Fibroblast of pulmonary artery (primary cell): ENCODE measurements at regions not wholly inside any gene's neighbourhood (a gene's known extent, or its start where the extent isn't known, plus 50 kb on each side); places are given as distances from the start of the nearest gene placed in this dataset.

ENCODE experiments used
- DNase-seq: peaks from one replicate; pipeline ENCODE4 v3.0.0-alpha.2; 2010; ENCODE audit warnings: low read depth
- H3K4me3 ChIP-seq: replicated peaks from 2 replicates; pipeline ENCODE4 v1.5.1; 2011; ENCODE audit warnings: low read depth, mild to moderate bottlenecking, control low read depth, low read length, moderate library complexity
- CTCF ChIP-seq: IDR thresholded peaks from 2 replicates; pipeline ENCODE4 v1.5.1; 2011; ENCODE audit warnings: mild to moderate bottlenecking, control low read depth, low read length, inconsistent platforms; ENCODE audit errors: missing control alignments

DNA sequence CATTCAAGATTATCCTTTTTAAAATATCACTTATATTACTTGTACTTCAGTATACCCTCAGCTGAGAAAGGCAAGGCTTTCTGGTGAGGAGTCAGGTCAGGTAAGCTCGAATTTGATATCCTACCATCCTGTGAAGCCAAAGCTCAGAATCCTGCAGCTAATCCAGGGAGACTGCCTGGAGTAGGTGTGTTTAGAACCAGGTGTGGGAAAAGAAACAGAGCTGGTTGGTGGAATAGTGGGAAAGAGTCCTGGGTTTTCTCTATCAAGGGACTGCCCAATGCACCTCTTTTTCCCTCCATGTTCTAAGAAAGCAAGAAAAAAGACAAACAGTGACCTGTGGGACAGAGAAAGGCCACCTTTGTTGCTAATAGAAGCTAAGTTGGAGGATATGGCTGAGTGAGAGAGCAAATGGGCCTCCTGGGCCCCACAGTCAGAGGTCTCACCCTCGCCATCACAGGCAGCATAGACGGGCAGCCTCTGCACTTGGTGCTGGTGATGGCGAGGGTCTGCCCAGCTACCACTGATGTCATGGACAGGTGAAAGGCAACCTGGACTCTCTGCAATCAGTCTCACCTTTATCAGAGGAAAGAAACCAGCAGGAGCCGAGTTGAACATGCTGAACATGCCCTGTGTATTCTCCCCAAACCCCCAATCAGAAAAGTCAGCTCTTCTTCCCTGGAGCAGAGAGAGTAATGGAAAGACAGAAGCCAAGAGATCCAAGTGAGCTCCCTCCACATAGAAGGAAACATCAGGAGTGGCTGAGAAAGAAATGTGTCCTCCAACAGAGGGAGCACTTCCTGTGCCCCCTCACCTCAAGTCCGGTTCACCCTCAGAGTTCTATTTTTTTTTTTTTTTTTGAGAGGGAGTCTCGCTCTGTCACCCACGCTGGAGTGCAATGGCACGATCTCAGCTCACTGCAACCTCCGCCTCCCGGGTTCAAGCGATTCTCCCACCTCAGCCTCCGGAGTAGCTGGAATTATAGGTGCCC is 491.3 kb downstream of the BUD13 start:
- DNase-seq: no peak
- TF ChIP-seq CTCF: no peak
- H3K4me3 ChIP-seq: no peak overlapping the region

GRCh38 chr11:116279511-116279910 is 493.3 kb downstream of the BUD13 start:
- no peak for TF ChIP-seq CTCF

GRCh38 chr11:116278076-116278475 is 494.7 kb downstream of the BUD13 start:
- no peak overlapping the region for H3K4me3 ChIP-seq
- DNase-seq: no peak
- TF ChIP-seq CTCF: no peak

More at GRCh38 chr11:116279511-116279910, 493.3 kb downstream of the BUD13 start:
- H3K4me3 ChIP-seq: no peak overlapping the region
- no peak for DNase-seq

DNA sequence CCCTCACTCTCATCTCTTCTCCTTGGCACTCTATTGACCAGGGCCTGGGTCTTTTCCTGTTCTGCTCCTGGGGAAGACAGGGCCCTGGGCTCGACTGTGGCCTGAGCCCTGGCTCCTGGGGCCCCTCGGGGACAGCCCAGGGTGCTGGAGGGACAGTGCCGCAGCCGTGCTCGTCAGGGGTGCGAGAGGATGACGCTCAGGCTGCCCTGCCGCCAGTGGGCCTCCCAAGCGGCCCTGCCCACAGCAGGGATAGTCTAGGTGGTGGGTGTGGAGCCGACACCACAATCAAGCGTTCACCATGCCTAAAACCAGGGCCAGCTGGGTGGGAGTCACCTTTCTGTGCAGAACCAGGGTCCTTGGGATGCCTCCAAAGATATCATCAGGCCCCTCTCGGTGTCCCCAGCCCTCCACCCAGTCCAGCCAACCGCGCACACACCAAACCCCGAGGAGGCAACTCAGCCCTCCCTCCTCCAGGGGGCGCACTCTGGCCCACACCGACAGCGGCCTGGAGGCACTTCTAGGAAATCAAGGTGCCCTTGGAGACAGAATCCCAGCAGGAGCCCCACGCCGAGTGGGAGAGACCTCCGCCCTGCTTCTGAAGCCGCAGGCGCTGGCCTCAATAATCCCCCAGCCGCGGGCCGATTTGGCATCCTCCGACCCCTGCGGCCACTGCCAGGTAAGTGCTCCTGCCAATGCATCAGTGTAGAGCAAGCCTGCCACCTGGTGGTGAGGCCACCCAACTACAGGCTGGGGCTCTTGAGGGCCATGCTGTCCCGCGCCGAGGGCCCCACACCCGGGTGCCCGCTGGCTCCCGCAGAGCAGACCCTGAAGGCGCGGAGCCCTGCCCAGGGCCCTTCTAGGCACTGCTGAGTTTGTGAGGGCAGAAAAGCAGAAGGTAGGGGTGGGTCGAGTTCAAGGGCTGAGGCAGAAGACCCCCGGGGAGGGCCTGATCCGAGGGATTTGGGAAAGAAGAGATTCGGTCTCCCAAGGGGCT is 496.4 kb downstream of the BUD13 start:
- DNase-seq: peak; percentile 37
- no peak overlapping the region for H3K4me3 ChIP-seq
- TF ChIP-seq CTCF: peak; percentile 55

DNA sequence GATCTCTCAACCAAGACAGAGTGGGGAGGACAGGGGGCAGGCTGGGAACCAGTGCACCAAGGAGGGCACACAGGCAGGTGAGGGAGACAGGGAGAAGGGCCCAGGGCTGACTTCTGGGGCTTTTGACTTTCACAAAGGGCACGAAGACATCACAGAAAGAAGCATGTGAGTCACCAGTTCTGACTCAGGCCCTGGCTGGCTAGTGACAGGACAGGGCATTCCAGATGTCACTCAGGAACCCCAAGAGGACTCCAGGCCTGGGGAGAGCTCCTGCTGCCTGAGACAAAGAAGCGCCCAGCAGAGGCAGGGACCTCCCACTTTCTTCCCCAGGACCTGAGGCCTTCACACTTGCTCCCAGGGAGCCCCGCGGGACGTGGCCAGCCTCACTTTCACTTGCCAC is 497.2 kb downstream of the BUD13 start:
- TF ChIP-seq CTCF: no peak
- no peak for DNase-seq
- H3K4me3 ChIP-seq: no peak overlapping the region

- no peak for TF ChIP-seq CTCF
- DNase-seq: no peak
- no peak overlapping the region for H3K4me3 ChIP-seq
Observed at GRCh38 chr11:116274521-116274920, 498.3 kb downstream of the BUD13 start.
